DOHH2 (cell line): ENCODE measurements at regions not wholly inside any gene's neighbourhood (a gene's known extent, or its start where the extent isn't known, plus 50 kb on each side); places are given as distances from the start of the nearest gene placed in this dataset.

Experiments used
- H3F3A ChIP-seq: fragments of 200-600 bp; sonication (generic), shearing (Covaris generic); 2 replicates; pipeline ENCODE4 v1.6.0; 2016; ENCODE audit warnings: antibody characterized with exemption, mild to moderate bottlenecking; ENCODE audit not compliant: control insufficient read depth, insufficient read depth
- H3K27ac ChIP-seq: fragments of 200-600 bp; sonication (generic); 2 replicates; pipeline ENCODE4 v1.5.1; 2014; ENCODE audit warnings: low read depth, mild to moderate bottlenecking, low read length, moderate library complexity
- H3K27me3 ChIP-seq: fragments of 200-600 bp; sonication (generic); 2 replicates; pipeline ENCODE4 v1.6.1; 2014; ENCODE audit warnings: mild to moderate bottlenecking, low read length, mixed read lengths; ENCODE audit not compliant: control insufficient read depth
- H3K36me3 ChIP-seq: fragments of 200-600 bp; sonication (generic); 2 replicates; pipeline ENCODE4 v1.6.1; 2014; ENCODE audit warnings: mild to moderate bottlenecking, low read length, moderate library complexity, mixed read lengths; ENCODE audit not compliant: control insufficient read depth
- H3K4me1 ChIP-seq: fragments of 200-600 bp; sonication (generic); 2 replicates; pipeline ENCODE4 v1.6.1; 2014; ENCODE audit warnings: mild to moderate bottlenecking, low read length, mixed read lengths; ENCODE audit not compliant: control insufficient read depth
- H3K4me2 ChIP-seq: fragments of 200-600 bp; sonication (generic); 2 replicates; pipeline ENCODE4 v1.6.0; 2014; ENCODE audit warnings: mild to moderate bottlenecking, low read length, moderate library complexity
- H3K4me3 ChIP-seq: fragments of 200-600 bp; sonication (generic); 2 replicates; pipeline ENCODE4 v1.5.1; 2014; ENCODE audit warnings: mild to moderate bottlenecking, low read length, mixed read lengths
- H3K79me2 ChIP-seq: fragments of 200-600 bp; sonication (generic); 2 replicates; pipeline ENCODE4 v1.6.1; 2014; ENCODE audit warnings: mild to moderate bottlenecking, low read length, mixed read lengths; ENCODE audit not compliant: control insufficient read depth
- H3K9me2 ChIP-seq: fragments of 200-600 bp; sonication (generic); replicated peaks from 2 replicates; pipeline ENCODE4 v1.6.1; 2014; ENCODE audit warnings: mild to moderate bottlenecking, low read length, mixed read lengths; ENCODE audit not compliant: control insufficient read depth
- H3K9me3 ChIP-seq: fragments of 200-600 bp; sonication (generic); 2 replicates; pipeline ENCODE4 v1.6.1; 2014; ENCODE audit warnings: antibody characterized with exemption, low read length, mixed read lengths; ENCODE audit not compliant: control insufficient read depth, insufficient read depth
- H4K20me1 ChIP-seq: fragments of 200-600 bp; sonication (generic); 2 replicates; pipeline ENCODE4 v1.6.0; 2014; ENCODE audit warnings: low read depth, mild to moderate bottlenecking, antibody characterized with exemption, low read length, moderate library complexity; ENCODE audit not compliant: control insufficient read depth, insufficient read depth
- CTCF ChIP-seq: fragments of 200-600 bp; sonication (generic); IDR thresholded peaks from one replicate; pipeline ENCODE4 v1.5.1; 2014; ENCODE audit warnings: antibody characterized with exemption, mild to moderate bottlenecking, low read depth, low read length; ENCODE audit not compliant: poor library complexity, severe bottlenecking
- EZH2phosphoT487 ChIP-seq: fragments of 200-600 bp; sonication (generic); IDR thresholded peaks from 2 replicates; pipeline ENCODE4 v1.6.1; 2017; ENCODE audit warnings: borderline replicate concordance, mild to moderate bottlenecking, antibody characterized with exemption, low read length, moderate library complexity, mixed read lengths

GRCh38 chr1:198967566-198967965, 328.7 kb downstream of the PTPRC start:
- H3K79me2 ChIP-seq, result no peaks in the 10 kb centered on the region
- H4K20me1 ChIP-seq, result no peaks in the 10 kb centered on the region
- H3K4me3 ChIP-seq, result no peak overlapping the region
- H3K4me2 ChIP-seq, result no peak overlapping the region
- no peak overlapping the region for H3K27ac ChIP-seq
- peaks cover 9% of the 10 kb centered on the region; the same call in 1 of the 2 replicates for H3K36me3 ChIP-seq
- TF ChIP-seq EZH2phosphoT487, result no peak
- no peak for TF ChIP-seq CTCF
- peaks cover 12% of the 10 kb centered on the region; the same call in 1 of the 2 replicates for H3K9me3 ChIP-seq
- H3K4me1 ChIP-seq, result no peaks in the 10 kb centered on the region
- no peaks in the 10 kb centered on the region for H3F3A ChIP-seq
- H3K27me3 ChIP-seq, result no peaks in the 10 kb centered on the region
- H3K9me2 ChIP-seq, result no peaks in the 10 kb centered on the region

GRCh38 chr1:198968866-198969265, 330.0 kb downstream of the PTPRC start:
- Histone ChIP-seq H4K20me1 (no peaks in the 10 kb centered on the region), H3K36me3 (peaks cover 9% of the 10 kb centered on the region; the same call in 1 of the 2 replicates), H3K79me2 (no peaks in the 10 kb centered on the region), H3K27ac (no peak overlapping the region), H3K9me2 (no peaks in the 10 kb centered on the region), H3K4me2 (no peak overlapping the region), H3K27me3 (no peaks in the 10 kb centered on the region), H3F3A (no peaks in the 10 kb centered on the region), H3K4me1 (no peaks in the 10 kb centered on the region), H3K4me3 (no peak overlapping the region), H3K9me3 (peaks cover 12% of the 10 kb centered on the region; the same call in 1 of the 2 replicates)
- TF ChIP-seq EZH2phosphoT487 (no peak), CTCF (no peak)

- Histone ChIP-seq H3K36me3 (peaks cover 9% of the 10 kb centered on the region; the same call in 1 of the 2 replicates), H3K9me2 (no peaks in the 10 kb centered on the region; the same call in 1 of the 2 replicates), H3F3A (no peaks in the 10 kb centered on the region), H4K20me1 (no peaks in the 10 kb centered on the region), H3K4me2 (no peak overlapping the region), H3K27ac (no peak overlapping the region), H3K27me3 (no peaks in the 10 kb centered on the region), H3K4me3 (no peak overlapping the region), H3K79me2 (no peaks in the 10 kb centered on the region), H3K9me3 (peaks cover 9% of the 10 kb centered on the region; the same call in 1 of the 2 replicates), H3K4me1 (no peaks in the 10 kb centered on the region)
- TF ChIP-seq EZH2phosphoT487 (no peak), CTCF (no peak)
Measured at GRCh38 chr1:198969981-198970380, 331.1 kb downstream of the PTPRC start.
